Stimulated activated CD4-positive, alpha-beta T cell treated with anti-CD3 and anti-CD28 coated beads, Interleukin-1b, Interleukin-23, amount 100 ng/mL, for 24 hours (primary cell): ENCODE measurements at regions not wholly inside any gene's neighbourhood (a gene's known extent, or its start where the extent isn't known, plus 50 kb on each side); places are given as distances from the start of the nearest gene placed in this dataset.
"Not testable (repeated sequence)": the region's sequence is repeated elsewhere in the genome, so short reads cannot be mapped to it uniquely, and the experiment has no call there.

Experiments
- DNase-seq, 4 experiments: peaks; one replicate each; pipeline ENCODE4 v3.0.0-alpha.2; 2020; ENCODE audit warnings: low read depth in 4 of 4, low spot score in 1 of 4

DNA sequence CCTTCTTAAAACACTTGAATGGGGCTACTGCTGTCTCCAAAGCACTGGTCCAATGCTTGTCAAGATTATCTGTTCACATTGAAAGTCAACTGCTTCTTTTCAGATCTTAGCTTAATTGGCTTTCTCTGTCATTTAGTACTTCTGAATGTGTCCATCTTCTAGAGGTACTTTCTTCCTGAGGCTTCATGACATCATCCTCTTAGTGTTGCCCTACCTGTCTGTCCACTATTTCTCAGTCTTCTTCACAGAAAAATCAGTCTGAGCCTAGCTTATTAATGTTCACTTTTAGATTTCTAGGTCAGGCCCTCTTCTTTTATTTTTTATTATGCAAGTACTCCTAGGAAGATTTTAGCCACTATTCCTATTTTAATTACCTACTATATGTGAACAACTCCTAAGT lies 899.9 kb downstream of the DTWD2 start:
- DNase-seq: no peak

GRCh38 chr5:118076490-118076889 lies 911.9 kb downstream of the DTWD2 start:
- DNase-seq: no peak

DNA sequence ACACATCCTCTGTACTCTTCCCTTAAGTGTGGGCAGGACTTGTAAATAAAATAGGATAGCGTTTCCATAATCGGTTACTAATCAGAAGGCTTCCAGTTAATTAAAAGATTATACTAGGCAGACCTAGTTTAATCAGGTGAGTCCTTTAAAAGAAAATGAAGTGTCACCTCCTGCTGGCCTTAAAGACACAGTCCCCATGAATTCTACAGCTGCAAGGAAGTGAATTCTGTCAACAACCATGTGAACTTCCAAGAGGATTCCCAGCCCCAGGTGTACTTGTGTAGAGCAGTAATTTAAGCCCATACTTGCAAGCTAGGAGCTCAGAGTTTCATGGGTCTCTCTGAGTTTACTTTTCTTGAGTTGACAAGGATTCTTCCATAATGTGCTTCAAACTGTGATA lies 918.3 kb downstream of the DTWD2 start:
- DNase-seq: no peak

GRCh38 chr5:118069452-118069851 lies 918.9 kb downstream of the DTWD2 start:
- DNase-seq: no peak

DNA sequence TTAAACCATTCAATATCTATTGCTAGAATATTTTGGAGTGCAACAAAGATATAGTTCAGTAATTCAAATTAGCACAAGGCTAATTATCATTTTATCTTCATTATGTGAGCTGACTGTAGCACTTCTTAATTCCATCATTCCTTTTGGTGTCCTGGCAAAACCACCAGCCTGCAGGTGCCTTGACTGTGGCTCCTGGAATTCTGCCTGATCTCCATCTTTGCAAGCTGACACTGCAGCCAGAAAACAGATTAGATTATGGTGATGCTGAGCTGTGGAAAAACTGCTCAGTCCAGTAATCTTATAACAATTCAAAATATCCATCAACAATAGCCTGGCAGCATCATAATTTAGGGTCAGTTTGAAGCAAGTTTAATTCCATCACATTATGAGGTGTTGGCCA lies 919.5 kb downstream of the DTWD2 start:
- DNase-seq: no peak

DNA sequence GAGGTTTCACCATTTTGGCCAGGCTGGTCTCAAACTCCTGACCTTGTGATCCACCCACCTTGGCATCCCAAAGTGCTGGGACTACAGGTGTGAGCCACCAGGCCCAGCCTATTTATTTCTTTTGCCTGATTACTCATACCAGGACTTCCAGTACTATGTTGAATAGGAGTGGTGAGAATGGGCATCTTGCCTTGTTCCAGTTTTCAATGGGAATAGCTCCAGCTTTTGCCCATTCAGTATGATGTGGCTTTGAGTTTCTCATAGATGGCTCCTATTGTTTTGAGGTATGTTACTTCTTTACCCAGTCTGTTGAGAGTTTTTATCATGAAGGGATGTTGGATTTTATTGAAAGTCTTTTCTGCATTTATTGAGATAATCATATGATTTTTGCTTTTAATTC lies 924.5 kb downstream of the DTWD2 start:
- DNase-seq: not testable (repeated sequence)

- DNase-seq: no peak
These were observed 927.5 kb downstream of the DTWD2 start for GRCh38 chr5:118060833-118061232.

GRCh38 chr5:118052503-118052902 lies 935.8 kb downstream of the DTWD2 start:
- DNase-seq: no peak

- DNase-seq: no peak
These were observed 944.2 kb downstream of the DTWD2 start for GRCh38 chr5:118044169-118044568.

DNA sequence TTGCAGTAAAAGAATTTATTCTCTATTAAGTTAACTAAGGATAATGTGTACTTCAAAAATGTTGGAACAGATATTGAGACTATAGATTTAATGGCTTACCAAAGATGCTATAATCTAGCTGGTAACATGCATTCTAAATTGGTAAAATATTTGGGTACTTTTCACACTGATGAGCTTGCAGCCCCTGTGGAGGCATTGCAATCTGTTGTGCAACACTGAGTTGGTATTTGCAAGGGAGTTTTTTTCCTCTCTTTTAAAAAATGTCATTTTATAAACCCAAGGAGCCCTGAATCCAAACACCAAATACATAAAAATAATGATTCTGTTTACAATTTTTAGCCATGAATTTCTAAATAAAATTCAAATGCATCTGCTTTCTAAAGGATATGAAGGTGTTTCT lies 944.8 kb downstream of the DTWD2 start:
- no peak for DNase-seq

DNA sequence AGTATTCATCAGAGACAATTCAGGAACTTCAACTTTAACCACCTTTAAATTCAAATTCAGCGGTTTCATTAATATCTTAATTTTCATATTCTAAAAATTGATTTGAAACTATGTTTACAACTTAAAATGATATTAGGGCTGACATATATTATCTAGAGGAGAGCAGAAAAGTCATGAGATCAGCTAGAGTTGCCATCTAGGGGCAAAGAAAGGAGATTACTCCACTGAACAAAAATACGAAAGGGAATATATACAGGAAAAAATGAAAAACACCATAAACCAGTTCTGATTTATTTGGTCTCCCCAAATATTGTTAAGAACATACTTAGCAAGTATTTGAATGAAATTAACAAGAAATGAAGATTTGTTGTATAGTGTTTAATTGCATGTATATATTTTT lies 946.3 kb downstream of the DTWD2 start:
- no peak for DNase-seq

DNA sequence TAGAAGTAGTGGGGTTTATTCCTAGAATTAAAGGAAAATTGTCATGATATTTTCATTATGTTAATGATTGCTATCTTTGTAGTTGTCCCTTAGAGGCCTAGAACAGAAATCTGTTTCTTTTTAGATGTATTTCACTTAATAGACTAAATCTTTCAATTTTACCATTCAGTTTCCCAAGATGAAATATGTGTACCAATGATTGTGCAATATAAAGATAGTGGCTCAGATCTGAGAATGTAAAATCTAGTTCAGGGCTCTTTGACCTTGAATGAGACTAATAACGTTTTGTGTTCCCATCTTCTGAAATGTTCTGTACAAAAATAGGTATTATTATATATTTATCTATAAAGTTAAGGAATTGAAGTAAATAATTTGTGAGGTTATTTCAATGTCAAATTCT lies 947.9 kb downstream of the DTWD2 start:
- DNase-seq: no peak

- no peak for DNase-seq
These were observed 954.5 kb downstream of the DTWD2 start for GRCh38 chr5:118033686-118034338.

- no peak for DNase-seq
These were observed 958.5 kb downstream of the DTWD2 start for GRCh38 chr5:118029807-118030206.

DNA sequence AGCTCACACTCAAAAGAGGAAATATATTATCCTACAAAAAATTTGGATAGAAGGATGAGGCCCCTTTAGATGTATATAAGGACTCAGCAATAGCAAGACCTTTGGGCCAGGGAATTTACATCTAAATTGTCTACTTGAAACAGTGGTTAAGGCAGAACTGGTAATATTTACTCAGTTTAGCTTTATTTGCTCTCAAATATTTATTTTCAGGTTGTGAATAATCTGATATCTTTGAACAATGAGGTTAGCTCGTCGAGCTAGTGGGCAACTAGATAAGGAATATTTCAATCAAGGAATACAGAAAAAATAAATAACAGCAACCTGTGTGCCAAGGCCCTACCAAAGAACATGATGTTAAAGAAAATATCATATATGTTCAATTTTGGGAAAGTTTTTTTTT lies 966.3 kb downstream of the DTWD2 start:
- DNase-seq: no peak

DNA sequence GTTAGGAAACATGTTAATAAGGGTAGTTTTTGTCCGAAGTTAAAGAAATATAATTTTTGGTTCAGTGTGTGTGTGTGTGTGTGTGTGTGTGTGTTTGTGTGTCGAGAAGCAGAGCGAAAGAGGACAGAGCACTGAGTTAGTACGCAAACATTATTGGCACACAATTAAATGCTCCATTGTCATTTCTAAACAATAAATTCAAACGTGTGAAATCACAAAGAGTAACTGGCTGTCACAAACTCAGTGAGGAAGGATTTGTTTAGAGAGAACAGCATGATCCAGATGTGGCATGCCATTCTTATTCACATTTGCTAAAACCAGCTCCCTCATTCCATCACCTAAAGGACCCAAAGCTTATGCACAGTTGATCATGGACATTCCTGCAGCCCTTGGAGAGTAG lies 970.8 kb downstream of the DTWD2 start:
- DNase-seq: no peak

DNA sequence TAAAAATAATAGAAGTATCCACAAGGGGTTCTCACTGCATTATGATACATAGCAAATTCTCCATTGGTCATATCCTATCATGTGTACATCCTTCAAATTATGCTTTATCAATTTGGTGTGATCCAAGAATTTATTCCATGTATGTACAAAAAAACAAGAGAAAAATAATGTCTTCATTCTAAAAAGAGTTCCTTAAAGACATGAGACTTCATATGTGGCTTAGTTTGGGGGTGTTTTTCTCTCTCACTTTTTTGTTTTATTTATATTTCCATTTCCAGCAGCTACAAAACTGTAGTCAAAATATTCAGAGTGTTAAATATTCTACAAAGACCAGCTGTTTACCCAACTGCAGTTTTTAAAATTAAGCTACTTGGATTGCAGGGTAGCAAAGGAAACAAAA lies 972.0 kb downstream of the DTWD2 start:
- DNase-seq: no peak

GRCh38 chr5:118015511-118015910 lies 972.8 kb downstream of the DTWD2 start:
- DNase-seq: no peak

GRCh38 chr5:118009741-118010297 lies 978.5 kb downstream of the DTWD2 start:
- DNase-seq: no peak

DNA sequence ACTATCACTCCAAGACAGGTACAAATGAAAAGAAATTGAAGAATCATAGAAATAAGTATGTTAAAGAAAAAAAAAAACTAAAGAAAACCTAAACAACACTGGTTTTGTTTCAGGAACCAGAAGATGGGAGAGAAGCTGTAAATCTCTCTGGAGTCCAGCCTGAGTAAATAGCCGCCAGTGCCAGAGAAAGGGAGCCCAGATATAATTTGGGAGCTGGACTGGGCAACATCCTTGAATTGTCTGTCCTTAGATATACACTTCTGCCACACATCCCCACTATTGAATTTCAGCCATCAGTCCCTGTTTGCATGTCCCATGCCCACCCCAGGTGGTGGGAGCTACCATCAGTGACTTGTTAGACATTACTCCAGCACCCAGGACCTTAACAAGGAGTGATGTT lies 979.6 kb downstream of the DTWD2 start:
- no peak for DNase-seq

DNA sequence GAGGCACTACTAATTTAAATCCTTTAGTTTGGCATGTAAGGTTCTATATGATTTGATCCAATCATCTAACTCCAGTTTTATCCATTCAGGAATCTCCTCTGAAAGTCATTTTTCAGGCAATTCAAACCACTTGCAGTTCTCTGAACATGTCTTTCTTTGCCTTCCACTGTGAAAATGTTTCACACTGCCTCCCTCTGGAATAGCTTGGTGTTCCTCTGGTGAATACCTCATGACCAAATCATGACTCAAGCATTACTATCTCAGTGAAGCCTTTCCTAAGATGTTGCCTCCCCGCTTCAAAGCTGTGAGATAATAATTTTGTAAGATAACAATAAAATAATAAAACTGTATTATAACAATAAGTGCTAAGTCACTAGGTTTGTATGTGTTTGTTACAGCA lies 981.1 kb downstream of the DTWD2 start:
- no peak for DNase-seq

- DNase-seq: no peak
These were observed 982.1 kb downstream of the DTWD2 start for GRCh38 chr5:118006219-118006618.

DNA sequence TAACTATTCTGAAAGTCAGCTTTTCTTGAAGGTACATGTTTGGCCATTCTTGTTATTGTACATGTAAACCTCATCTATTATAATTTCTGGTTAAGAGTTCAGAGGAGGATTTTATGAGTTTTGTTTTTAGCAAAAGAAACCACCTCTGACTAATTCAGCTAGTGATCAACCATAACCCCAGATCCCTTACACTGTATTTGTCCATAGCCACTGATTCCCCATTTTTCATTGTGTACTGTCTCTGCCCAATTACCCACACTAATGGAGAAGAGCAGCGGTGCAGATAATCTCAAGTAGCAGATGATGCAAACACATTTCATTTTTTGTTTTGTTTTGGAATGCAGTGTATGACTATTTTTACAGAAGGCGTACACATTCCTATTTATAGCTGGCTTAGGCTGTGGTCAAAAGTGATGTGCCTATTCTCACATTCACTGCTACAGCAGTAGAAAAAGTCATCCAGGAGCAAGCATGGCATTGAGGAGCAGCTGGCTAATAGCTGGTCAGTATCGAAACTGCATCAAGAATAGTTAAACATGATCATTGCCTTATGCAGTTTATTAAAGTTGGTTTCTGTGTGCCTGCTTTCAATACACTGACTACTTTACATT lies 988.3 kb downstream of the DTWD2 start:
- no peak for DNase-seq
